ENCODE measurements at regions not wholly inside any gene's neighbourhood (a gene's known extent, or its start where the extent isn't known, plus 50 kb on each side); places are given as distances from the start of the nearest gene placed in this dataset.

- TF ChIP-seq CTCF (IDR thresholded peaks at IDR 0.05) (no peak), POLR2A (IDR thresholded peaks at IDR 0.05; ENCODE audit: low read depth) (no peak), EP300 (IDR thresholded peaks at IDR 0.05) (no peak), POLR2AphosphoS5 (IDR thresholded peaks at IDR 0.05) (no peak)
- no peak overlapping the region for H3K4me3 ChIP-seq
- no peaks in the 10 kb centered on the region for H3K4me1 ChIP-seq
- peaks cover 0 to 5% (median 0%) of the 10 kb centered on the region in 4 donors for H3K9me3 ChIP-seq
- no peak overlapping the region for H3K27ac ChIP-seq (replicated peaks in 1 of 4)
- no peaks in the 10 kb centered on the region for H3K27me3 ChIP-seq
- intact Hi-C loops (cut with DNase I) = no loop called here
- DNase-seq (ENCODE audit: extremely low spot score) = no peak
- 75% methylated on average over 11 of the region's 11 CpGs for WGBS
- H3K36me3 ChIP-seq = no peaks in the 10 kb centered on the region
These were observed 334.7 kb downstream of the INHBA start for GRCh38 chr7:41367967-41368882.

GRCh38 chr7:41351091-41351490, 351.8 kb downstream of the INHBA start:
- DNase-seq (ENCODE audit: extremely low spot score) = no peak
- TF ChIP-seq POLR2A (IDR thresholded peaks at IDR 0.05; ENCODE audit: low read depth) (no peak), POLR2AphosphoS5 (IDR thresholded peaks at IDR 0.05) (no peak), EP300 (IDR thresholded peaks at IDR 0.05) (no peak), CTCF (IDR thresholded peaks at IDR 0.05) (no peak)
- 78% methylated on average over 1 of the region's 1 CpG for WGBS

DNA sequence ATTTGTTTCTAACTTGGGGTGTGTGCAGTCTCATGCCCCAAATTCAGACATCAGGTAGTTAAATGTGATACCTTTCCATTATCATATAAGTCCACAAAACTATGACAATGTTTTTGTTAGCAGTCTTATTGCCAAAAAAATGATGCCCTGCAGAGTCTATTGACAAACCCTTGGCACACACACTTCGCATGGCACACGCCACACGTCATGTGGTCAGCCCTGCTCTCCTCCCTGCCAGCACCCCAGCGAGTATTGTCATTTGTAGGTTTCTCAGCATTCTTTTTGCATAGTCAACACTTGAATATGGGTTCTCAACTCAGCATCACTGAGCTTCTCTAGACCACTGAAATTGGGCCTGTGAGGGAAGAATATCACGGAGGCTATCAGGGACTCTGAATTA, 356.0 kb downstream of the INHBA start:
- Histone ChIP-seq H3K9me3 (no peaks in the 10 kb centered on the region), H3K4me1 (no peaks in the 10 kb centered on the region), H3K27me3 (no peaks in the 10 kb centered on the region), H3K36me3 (no peaks in the 10 kb centered on the region), H3K27ac (replicated peaks in 1 of 4) (no peak overlapping the region), H3K4me3 (no peak overlapping the region)
- TF ChIP-seq POLR2AphosphoS5 (IDR thresholded peaks at IDR 0.05) = no peak
- TF ChIP-seq EP300 (IDR thresholded peaks at IDR 0.05) = no peak
- no peak for DNase-seq (ENCODE audit: extremely low spot score)
- intact Hi-C loops (cut with DNase I) = no loop called here
- WGBS = 94% methylated on average over 5 of the region's 5 CpGs

More at GRCh38 chr7:41351091-41351490, 351.8 kb downstream of the INHBA start:
- H3K4me1 ChIP-seq = no peaks in the 10 kb centered on the region
- no peaks in the 10 kb centered on the region for H3K9me3 ChIP-seq
- H3K27me3 ChIP-seq = no peaks in the 10 kb centered on the region
- H3K36me3 ChIP-seq = no peaks in the 10 kb centered on the region
- H3K4me3 ChIP-seq = no peak overlapping the region
- intact Hi-C loops (cut with DNase I) = no loop called here
- no peak overlapping the region for H3K27ac ChIP-seq (replicated peaks in 1 of 4)

DNA sequence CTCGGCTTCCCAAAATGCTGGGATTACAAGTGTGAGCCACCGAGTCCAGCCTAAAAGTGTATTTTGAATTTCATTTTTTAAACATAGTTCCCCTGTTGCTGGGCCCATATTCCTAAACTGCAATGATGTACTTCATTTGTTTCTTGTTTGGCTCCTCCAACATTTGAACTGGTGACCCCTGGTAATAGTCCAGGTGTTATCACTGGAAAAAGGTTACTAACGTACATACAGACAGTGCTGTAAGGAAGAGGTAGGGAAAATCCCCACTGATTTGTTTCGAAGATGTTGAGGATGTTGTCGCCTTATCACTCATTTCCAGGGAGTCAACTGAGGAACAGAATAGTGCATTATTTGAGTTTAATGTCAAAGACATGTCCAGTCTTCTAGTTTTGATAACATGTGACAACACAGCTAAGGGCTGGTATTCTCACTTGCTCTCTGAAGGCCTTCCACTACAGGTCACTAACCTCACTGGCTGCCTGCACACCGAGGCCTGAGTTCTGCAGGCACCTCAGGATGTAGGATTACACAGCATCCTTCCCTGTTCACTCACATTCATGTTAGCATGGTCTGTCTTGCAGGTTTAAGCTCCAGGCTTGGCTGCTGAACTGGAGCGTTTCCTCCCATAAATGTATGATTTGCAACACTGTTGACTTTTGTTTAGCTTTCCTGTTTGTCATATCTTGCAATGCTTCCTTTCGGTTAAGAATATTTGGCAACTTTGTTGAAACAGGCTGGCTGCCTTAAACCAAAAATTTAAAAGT, 362.8 kb downstream of the INHBA start:
- TF ChIP-seq EP300 (IDR thresholded peaks at IDR 0.05) (no peak), CTCF (IDR thresholded peaks at IDR 0.05) (no peak), POLR2A (IDR thresholded peaks at IDR 0.05; ENCODE audit: low read depth) (no peak), POLR2AphosphoS5 (IDR thresholded peaks at IDR 0.05) (no peak)
- Histone ChIP-seq H3K27me3 (no peaks in the 10 kb centered on the region), H3K36me3 (no peaks in the 10 kb centered on the region), H3K27ac (replicated peaks in 1 of 4) (no peak overlapping the region), H3K4me3 (no peak overlapping the region), H3K9me3 (no peaks in the 10 kb centered on the region), H3K4me1 (peaks cover 0 to 16% (median 6%) of the 10 kb centered on the region in 4 donors)
- 84% methylated on average over 8 of the region's 8 CpGs for WGBS
- intact Hi-C loops (cut with DNase I) = no loop called here
- DNase-seq (ENCODE audit: extremely low spot score) = no peak

DNA sequence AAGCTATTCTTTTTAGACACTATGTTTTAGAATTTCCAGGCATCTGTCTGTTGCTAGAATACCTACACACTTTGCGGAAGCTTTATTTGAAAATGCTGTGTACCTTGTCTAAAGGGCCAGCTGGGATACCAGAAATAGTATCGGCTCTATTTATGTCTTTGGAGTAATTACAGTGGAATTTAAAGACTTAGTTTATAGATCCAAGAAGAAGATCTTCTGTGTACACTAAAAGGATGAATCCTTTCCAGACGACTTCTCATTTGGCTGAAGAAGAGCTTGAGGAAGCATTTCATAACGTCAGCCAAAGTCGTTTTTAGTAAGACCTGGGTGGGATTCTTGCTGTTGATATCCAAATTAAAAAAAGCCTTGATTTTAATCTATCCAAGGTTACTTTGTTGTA, 365.9 kb downstream of the INHBA start:
- Histone ChIP-seq H3K36me3 (no peaks in the 10 kb centered on the region), H3K4me3 (no peak overlapping the region), H3K4me1 (peaks cover 0 to 16% (median 6%) of the 10 kb centered on the region in 4 donors), H3K27ac (replicated peaks in 1 of 4) (peak overlapping the region in 2 of 4 donors; percentile 10 to 33), H3K27me3 (no peaks in the 10 kb centered on the region), H3K9me3 (no peaks in the 10 kb centered on the region)
- TF ChIP-seq POLR2AphosphoS5 (IDR thresholded peaks at IDR 0.05) (no peak), CTCF (IDR thresholded peaks at IDR 0.05) (no peak), POLR2A (IDR thresholded peaks at IDR 0.05; ENCODE audit: low read depth) (no peak), EP300 (IDR thresholded peaks at IDR 0.05) (no peak)
- intact Hi-C loops (cut with DNase I) = no loop called here
- WGBS = 31% methylated on average over 5 of the region's 5 CpGs
- DNase-seq (ENCODE audit: extremely low spot score) = no peak
